HepG2 (cell line): ENCODE measurements at regions not wholly inside any gene's neighbourhood (a gene's known extent, or its start where the extent isn't known, plus 50 kb on each side); places are given as distances from the start of the nearest gene placed in this dataset.
"Not testable (repeated sequence)": the region's sequence is repeated elsewhere in the genome, so short reads cannot be mapped to it uniquely, and the experiment has no call there.

ENCODE experiments used
- ATAC-seq: fragments of 200-7000 bp; cut with Tn5 transposase; 3 replicates; pipeline ENCODE4 v1.9.1; 2020; ENCODE audit warnings: mild to moderate bottlenecking, moderate library complexity
- BruUV-seq: library from RNA; stranded (reverse); fragments of 400-500 nt; replicated peaks from 2 replicates; lab custom pipeline; 2021; lab: Mats Ljungman, UMichigan
- CTCF ChIA-PET: fragments of 300-600 bp; formaldehyde crosslinking; extraction: SDS; loops from one replicate; lab custom pipeline; 2021; ENCODE audit warnings: low total read pairs, inconsistent platforms, low intra/inter-chr PET ratio; lab: Yijun Ruan, JAX
- POLR2A ChIA-PET: fragments of 350-600 bp; sonication (Branson Sonifier 250); formaldehyde crosslinking; loops from one replicate; lab custom pipeline; 2020; ENCODE audit warnings: antibody characterized with exemption, inconsistent platforms; lab: Yijun Ruan, JAX
- DNase-seq: peaks from one replicate; pipeline ENCODE4 v3.0.0-alpha.2; 2015; ENCODE audit warnings: low spot score
- FAIRE-seq: peaks from 3 replicates; lab custom pipeline; 2011; peaks lifted over from hg19 to GRCh38; lab: Jason Lieb, UNC
- H2AFZ ChIP-seq: one replicate; pipeline ENCODE4 v1.6.1; 2011; ENCODE audit warnings: low read length, inconsistent platforms
- H3K27ac ChIP-seq: fragments of 300-600 bp; 3 replicates; pipeline ENCODE4 v1.8.0; 2011; ENCODE audit warnings: mixed run types, mild to moderate bottlenecking, mixed read lengths, low read length, inconsistent platforms; ENCODE audit not compliant: insufficient read depth; ENCODE audit errors: extremely low read length
- H3K27me3 ChIP-seq, 2 experiments: fragments of 200-600 bp in 1 of 2; 2 replicates in 1 of 2; 3 replicates in 1 of 2; pipeline versions ENCODE4 v1.6.0 to v1.8.0; 2011; ENCODE audit warnings: low read length in 2 of 2, mild to moderate bottlenecking in 2 of 2, moderate library complexity in 2 of 2, inconsistent platforms in 1 of 2; ENCODE audit not compliant: insufficient read depth in 2 of 2, control insufficient read depth in 1 of 2
- H3K36me3 ChIP-seq, 2 experiments: fragments of 200-600 bp in 1 of 2; replicated peaks in 1 of 2; 2 replicates in 1 of 2; 3 replicates in 1 of 2; pipeline versions ENCODE4 v1.5.1 to v1.8.0; 2011; ENCODE audit warnings: low read length in 2 of 2, inconsistent platforms in 1 of 2; ENCODE audit not compliant: insufficient read depth in 2 of 2, control insufficient read depth in 1 of 2
- H3K4me1 ChIP-seq: 2 replicates; pipeline ENCODE4 v1.5.1; 2012; ENCODE audit warnings: low read length, inconsistent platforms; ENCODE audit not compliant: insufficient read depth
- H3K4me2 ChIP-seq: 2 replicates; pipeline ENCODE4 v1.6.0; 2011; ENCODE audit warnings: low read depth, low read length, inconsistent platforms
- H3K4me3 ChIP-seq, 3 experiments: fragments of 200-600 bp in 1 of 3; sonication (generic), shearing (Covaris generic) in 1 of 3; replicated peaks in 1 of 3; 2 replicates each; pipeline ENCODE4 v1.5.1; 2011 to 2016; ENCODE audit warnings: low read length in 3 of 3, inconsistent platforms in 2 of 3, low read depth in 2 of 3, mild to moderate bottlenecking in 2 of 3, control low read depth in 1 of 3, mixed read lengths in 1 of 3; ENCODE audit not compliant: insufficient read depth in 1 of 3
- H3K79me2 ChIP-seq: one replicate; pipeline ENCODE4 v1.6.1; 2011; ENCODE audit warnings: low read length, inconsistent platforms; ENCODE audit not compliant: insufficient read depth
- H3K9ac ChIP-seq: 2 replicates; pipeline ENCODE4 v1.6.0; 2011; ENCODE audit warnings: mild to moderate bottlenecking, low read depth, low read length, inconsistent platforms; ENCODE audit not compliant: insufficient read depth
- H3K9me3 ChIP-seq: 2 replicates; pipeline ENCODE4 v1.5.1; 2012; ENCODE audit warnings: mild to moderate bottlenecking, low read length
- H4K20me1 ChIP-seq: 2 replicates; pipeline ENCODE4 v1.6.0; 2011; ENCODE audit warnings: inconsistent platforms, mild to moderate bottlenecking, low read length, moderate library complexity; ENCODE audit not compliant: insufficient read depth
- DNMT1 ChIP-seq: sonication (generic); formaldehyde crosslinking; IDR thresholded peaks from 2 replicates; pipeline ENCODE4 v1.5.1; 2020; ENCODE audit warnings: mild to moderate bottlenecking, missing genetic modification reagents
- MAZ ChIP-seq, 2 experiments: sonication (generic) in 1 of 2; formaldehyde crosslinking in 1 of 2; IDR thresholded peaks; 2 replicates each; pipeline versions ENCODE4 v1.5.0 to v1.6.1; 2012 to 2020; ENCODE audit warnings: low read depth in 2 of 2, mild to moderate bottlenecking in 2 of 2, borderline replicate concordance in 1 of 2, improper control_type of control experiment in 1 of 2, low read length in 1 of 2, missing genetic modification reagents in 1 of 2, moderate library complexity in 1 of 2
- NFKB2 ChIP-seq: sonication (generic); formaldehyde crosslinking; IDR thresholded peaks from 2 replicates; pipeline ENCODE4 v1.4.0; 2020; ENCODE audit warnings: missing genetic modification reagents, borderline replicate concordance
- ZNF484 ChIP-seq: sonication (generic); formaldehyde crosslinking; IDR thresholded peaks from 2 replicates; pipeline ENCODE4 v1.5.1; 2020; ENCODE audit warnings: mild to moderate bottlenecking, low read depth, missing genetic modification reagents, borderline replicate concordance
- ZNF615 ChIP-seq: sonication (generic); formaldehyde crosslinking; IDR thresholded peaks from 2 replicates; pipeline ENCODE4 v1.5.0; 2020; ENCODE audit warnings: mild to moderate bottlenecking, missing genetic modification reagents, borderline replicate concordance
- ZNF768 ChIP-seq: sonication (generic); formaldehyde crosslinking; IDR thresholded peaks from 2 replicates; pipeline ENCODE4 v1.4.0; 2020; ENCODE audit warnings: missing genetic modification reagents
- ZNF891 ChIP-seq: sonication (generic); formaldehyde crosslinking; IDR thresholded peaks from 2 replicates; pipeline ENCODE4 v1.5.0; 2020; ENCODE audit warnings: mild to moderate bottlenecking, missing genetic modification reagents
- WGBS: methylation state at CpG from one replicate; pipeline ENCODE4 v1.1.6; 2017; ENCODE audit warnings: low lambda C conversion rate; 5-methylcytosine and 5-hydroxymethylcytosine counted together
- in situ Hi-C: cut with HindIII; loops from 2 replicates; pipeline ENCODE4 v1.10.0; 2017; ENCODE audit warnings: low pct_unique_long_range_greater_than_20kb; ENCODE audit not compliant: extremely low pct_ligation_motif_present
- intact Hi-C: fragments of 100-400 bp; cut with micrococcal nuclease; formaldehyde crosslinking; loops from one replicate; pipeline ENCODE4 v1.10.0; 2022; ENCODE audit not compliant: unreplicated experiment
- TF ChIP-seq, protein P1 (sequence below): sonication (generic); formaldehyde crosslinking; IDR thresholded peaks from 2 replicates; pipeline ENCODE4 v1.4.0; 2020; ENCODE audit warnings: missing genetic modification reagents

DNA sequence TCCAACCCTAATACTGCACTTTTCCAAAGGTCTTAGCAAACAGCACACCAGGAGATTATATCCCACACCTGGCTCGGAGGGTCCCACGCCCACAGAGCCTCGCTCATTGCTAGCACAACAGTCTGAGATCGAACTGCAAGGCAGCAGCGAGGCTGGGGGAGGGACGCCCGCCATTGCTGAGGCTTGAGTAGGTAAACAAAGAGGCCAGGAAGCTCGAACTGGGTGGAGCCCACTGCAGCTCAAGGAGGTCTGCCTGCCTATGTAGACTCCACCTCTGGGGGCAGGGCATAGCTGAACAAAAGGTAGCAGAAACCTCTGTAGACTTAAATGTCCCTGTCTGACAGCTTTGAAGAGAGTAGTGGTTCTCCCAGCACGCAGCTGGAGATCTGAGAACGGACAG lies 361.0 kb upstream of the PPP2R3A start:
- intact Hi-C loops, FAIRE-seq, ATAC-seq, H3K27ac ChIP-seq, POLR2A ChIA-PET, in situ Hi-C loops, H2AFZ ChIP-seq, CTCF ChIA-PET, H3K27me3 ChIP-seq, H4K20me1 ChIP-seq, H3K4me1 ChIP-seq, H3K36me3 ChIP-seq, H3K4me2 ChIP-seq, DNase-seq, H3K79me2 ChIP-seq, BruUV-seq, H3K4me3 ChIP-seq, H3K9me3 ChIP-seq, H3K9ac ChIP-seq: not testable (repeated sequence)
- WGBS = no CpG with 5 or more reads among the region's 10 CpGs

DNA sequence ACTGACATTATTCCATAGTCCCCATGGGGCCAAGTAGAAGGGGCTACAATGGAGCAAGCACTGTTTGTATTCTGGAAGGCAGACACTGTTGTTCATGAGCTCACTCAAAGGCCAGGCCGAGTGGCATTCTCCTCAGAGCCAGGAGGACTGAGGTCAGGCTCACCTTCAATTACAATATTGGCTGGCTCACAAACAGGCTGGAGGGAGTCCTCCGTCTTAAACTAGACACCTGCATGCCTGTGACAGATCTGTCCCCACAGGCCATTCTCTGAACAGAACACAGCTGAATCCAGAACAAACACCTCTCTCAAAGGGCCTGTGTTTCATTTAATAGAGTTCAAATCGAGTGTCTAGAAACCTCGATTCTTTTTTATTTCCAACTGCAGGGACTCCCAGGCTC lies 347.4 kb upstream of the PPP2R3A start:
- Histone ChIP-seq H3K9me3 (no peaks in the 10 kb centered on the region), H4K20me1 (no peaks in the 10 kb centered on the region), H3K79me2 (no peaks in the 10 kb centered on the region), H3K4me2 (no peak overlapping the region), H2AFZ (no peak overlapping the region), H3K27ac (no peak overlapping the region), H3K27me3 (no peaks in the 10 kb centered on the region), H3K36me3 (no peaks in the 10 kb centered on the region), H3K4me3 (no peak overlapping the region), H3K4me1 (no peaks in the 10 kb centered on the region), H3K9ac (no peak overlapping the region)
- TF ChIP-seq ZNF891 (CRISPR knock-in tag) = no peak
- TF ChIP-seq ZNF484 (CRISPR knock-in tag) = no peak
- TF ChIP-seq DNMT1 (CRISPR knock-in tag) = no peak
- TF ChIP-seq NFKB2 (CRISPR knock-in tag) = no peak
- TF ChIP-seq ZNF615 (CRISPR knock-in tag) = no peak
- no peak for TF ChIP-seq ZNF768 (CRISPR knock-in tag)
- TF ChIP-seq MAZ (IDR thresholded peaks at IDR 0.05; ENCODE audit: borderline replicate concordance, low read depth, low read length) = no peak
- no peak for TF ChIP-seq MAZ (CRISPR knock-in tag; IDR thresholded peaks at IDR 0.05; ENCODE audit: low read depth)
- TF ChIP-seq, protein P1, sequence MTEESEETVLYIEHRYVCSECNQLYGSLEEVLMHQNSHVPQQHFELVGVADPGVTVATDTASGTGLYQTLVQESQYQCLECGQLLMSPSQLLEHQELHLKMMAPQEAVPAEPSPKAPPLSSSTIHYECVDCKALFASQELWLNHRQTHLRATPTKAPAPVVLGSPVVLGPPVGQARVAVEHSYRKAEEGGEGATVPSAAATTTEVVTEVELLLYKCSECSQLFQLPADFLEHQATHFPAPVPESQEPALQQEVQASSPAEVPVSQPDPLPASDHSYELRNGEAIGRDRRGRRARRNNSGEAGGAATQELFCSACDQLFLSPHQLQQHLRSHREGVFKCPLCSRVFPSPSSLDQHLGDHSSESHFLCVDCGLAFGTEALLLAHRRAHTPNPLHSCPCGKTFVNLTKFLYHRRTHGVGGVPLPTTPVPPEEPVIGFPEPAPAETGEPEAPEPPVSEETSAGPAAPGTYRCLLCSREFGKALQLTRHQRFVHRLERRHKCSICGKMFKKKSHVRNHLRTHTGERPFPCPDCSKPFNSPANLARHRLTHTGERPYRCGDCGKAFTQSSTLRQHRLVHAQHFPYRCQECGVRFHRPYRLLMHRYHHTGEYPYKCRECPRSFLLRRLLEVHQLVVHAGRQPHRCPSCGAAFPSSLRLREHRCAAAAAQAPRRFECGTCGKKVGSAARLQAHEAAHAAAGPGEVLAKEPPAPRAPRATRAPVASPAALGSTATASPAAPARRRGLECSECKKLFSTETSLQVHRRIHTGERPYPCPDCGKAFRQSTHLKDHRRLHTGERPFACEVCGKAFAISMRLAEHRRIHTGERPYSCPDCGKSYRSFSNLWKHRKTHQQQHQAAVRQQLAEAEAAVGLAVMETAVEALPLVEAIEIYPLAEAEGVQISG (CRISPR knock-in tag) = no peak
- intact Hi-C loops (no loop called here), in situ Hi-C loops (no loop called here)
- 0% methylated on average over 3 of the region's 4 CpGs for WGBS
- ChIA-PET POLR2A (no interaction called here), CTCF (no interaction called here)
- BruUV-seq = no TSS peak
- FAIRE-seq (no peak), ATAC-seq (no peak), DNase-seq (no peak)
